ENCODE measurements at regions not wholly inside any gene's neighbourhood (a gene's known extent, or its start where the extent isn't known, plus 50 kb on each side); places are given as distances from the start of the nearest gene placed in this dataset.

GRCh38 chr6:149250951-149251350 lies 66.6 kb upstream of the TAB2 start:
- DNase-seq (ENCODE audit: low read depth), result no peak
- no peak overlapping the region for H3K4me3 ChIP-seq (ENCODE audit: low read length)
- TF ChIP-seq, protein P1, sequence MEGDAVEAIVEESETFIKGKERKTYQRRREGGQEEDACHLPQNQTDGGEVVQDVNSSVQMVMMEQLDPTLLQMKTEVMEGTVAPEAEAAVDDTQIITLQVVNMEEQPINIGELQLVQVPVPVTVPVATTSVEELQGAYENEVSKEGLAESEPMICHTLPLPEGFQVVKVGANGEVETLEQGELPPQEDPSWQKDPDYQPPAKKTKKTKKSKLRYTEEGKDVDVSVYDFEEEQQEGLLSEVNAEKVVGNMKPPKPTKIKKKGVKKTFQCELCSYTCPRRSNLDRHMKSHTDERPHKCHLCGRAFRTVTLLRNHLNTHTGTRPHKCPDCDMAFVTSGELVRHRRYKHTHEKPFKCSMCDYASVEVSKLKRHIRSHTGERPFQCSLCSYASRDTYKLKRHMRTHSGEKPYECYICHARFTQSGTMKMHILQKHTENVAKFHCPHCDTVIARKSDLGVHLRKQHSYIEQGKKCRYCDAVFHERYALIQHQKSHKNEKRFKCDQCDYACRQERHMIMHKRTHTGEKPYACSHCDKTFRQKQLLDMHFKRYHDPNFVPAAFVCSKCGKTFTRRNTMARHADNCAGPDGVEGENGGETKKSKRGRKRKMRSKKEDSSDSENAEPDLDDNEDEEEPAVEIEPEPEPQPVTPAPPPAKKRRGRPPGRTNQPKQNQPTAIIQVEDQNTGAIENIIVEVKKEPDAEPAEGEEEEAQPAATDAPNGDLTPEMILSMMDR (conservative IDR thresholded peaks at IDR 0.05; ENCODE audit: low read length), result no peak

DNA sequence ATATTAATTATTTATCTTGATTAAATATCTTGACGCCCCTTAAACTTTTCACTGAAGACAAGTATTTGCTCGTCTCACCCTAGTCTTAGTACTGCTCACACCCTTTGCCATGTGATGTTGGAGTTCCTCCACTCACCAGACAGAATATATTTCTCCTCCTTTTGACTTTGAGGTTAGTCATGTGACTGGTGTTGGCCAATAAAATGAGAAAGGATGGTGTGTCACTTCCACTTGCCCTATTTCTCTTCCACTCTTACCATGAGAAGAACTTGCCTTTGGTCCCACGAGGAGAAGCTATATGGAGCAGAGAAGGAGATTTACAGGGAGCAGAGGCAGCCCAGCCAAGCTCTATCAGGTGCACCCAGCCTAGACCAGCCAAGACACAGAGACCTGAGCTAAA lies 64.9 kb upstream of the TAB2 start:
- no peak for DNase-seq (ENCODE audit: low read depth)
- TF ChIP-seq, protein P1 (conservative IDR thresholded peaks at IDR 0.05; ENCODE audit: low read length), result no peak
- no peak overlapping the region for H3K4me3 ChIP-seq (ENCODE audit: low read length)

DNA sequence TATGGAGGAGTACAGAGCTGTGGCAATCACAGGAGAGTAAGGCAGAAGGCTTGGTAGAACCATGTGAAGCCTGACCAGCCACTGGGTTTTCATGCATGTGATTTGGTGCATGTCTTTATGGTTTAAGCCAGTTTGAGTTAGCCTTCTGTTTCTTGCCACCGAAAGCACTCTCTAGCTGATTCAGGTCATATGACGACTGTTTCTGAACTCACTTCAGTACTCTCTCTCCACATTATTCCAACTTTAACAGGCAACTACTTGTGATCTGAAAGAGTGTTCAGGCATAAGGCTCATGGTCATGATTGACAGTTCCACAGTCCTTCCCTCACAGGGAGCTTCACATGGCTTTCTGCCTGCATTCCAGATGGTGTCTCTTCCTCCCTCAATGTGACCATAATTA lies 63.3 kb upstream of the TAB2 start:
- no peak overlapping the region for H3K4me3 ChIP-seq (ENCODE audit: low read length)
- DNase-seq (ENCODE audit: low read depth), result no peak
- TF ChIP-seq, protein P1 (conservative IDR thresholded peaks at IDR 0.05; ENCODE audit: low read length), result no peak

DNA sequence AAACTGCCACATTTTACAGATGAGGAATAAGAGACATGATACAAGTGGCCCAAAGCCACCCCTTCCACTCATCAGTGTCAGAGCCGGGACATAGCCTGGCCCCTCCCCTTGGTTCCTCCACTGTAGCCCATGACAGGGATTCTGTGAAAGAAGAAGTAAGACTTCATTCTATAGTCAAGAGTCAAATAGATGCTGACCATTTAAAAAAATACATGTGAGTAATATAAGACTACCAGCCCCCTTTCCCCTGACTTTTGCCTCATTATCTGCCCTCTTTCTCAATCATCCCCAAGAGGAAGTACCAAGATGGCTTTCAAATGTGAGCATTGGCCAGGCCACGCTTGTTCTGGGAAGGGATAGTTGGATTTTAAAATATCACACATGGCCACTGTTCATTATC lies 57.8 kb upstream of the TAB2 start:
- no peak for DNase-seq (ENCODE audit: low read depth)

GRCh38 chr6:149260214-149260874 lies 57.2 kb upstream of the TAB2 start:
- H3K4me3 ChIP-seq (ENCODE audit: low read length), result no peak overlapping the region
- no peak for DNase-seq (ENCODE audit: low read depth)
- TF ChIP-seq, protein P1 (conservative IDR thresholded peaks at IDR 0.05; ENCODE audit: low read length), result no peak

More for the DNA sequence above, 57.8 kb upstream of the TAB2 start:
- TF ChIP-seq, protein P1 (conservative IDR thresholded peaks at IDR 0.05; ENCODE audit: low read length), result no peak
- H3K4me3 ChIP-seq (ENCODE audit: low read length), result no peak overlapping the region

DNA sequence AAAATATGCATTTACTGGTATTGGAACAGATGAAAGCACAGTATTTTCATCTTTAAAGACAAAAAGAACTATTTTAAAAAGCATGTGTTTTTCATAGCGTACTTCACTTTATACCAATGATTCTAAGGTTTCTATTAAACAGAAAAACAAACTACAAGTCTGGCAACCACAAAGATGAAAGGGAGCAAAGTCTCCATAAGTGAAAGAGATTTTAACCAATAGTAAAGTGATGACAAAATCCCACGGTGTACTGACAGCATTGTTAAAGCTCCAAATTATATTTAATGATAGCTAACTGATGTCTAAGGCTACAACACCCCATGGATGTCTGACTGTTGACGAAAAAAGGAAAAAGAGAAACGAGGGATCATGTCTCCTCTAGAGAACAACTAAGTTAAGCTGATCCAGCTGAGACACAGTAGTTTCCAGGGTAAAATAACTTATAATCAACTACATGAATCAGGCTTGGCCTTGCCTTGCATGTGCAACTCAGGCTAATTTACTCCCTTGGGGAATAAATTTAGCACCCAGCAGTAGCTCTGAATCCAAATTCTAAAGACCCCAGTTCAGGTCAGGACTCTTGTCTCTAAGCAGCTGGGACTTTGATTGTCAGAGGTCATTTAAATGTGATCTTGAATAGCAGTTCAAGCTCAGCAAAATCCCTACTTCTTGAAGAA lies 56.0 kb upstream of the TAB2 start:
- no peak for DNase-seq (ENCODE audit: low read depth)
- H3K4me3 ChIP-seq (ENCODE audit: low read length), result no peak overlapping the region

More for the DNA sequence above, 56.0 kb upstream of the TAB2 start:
- TF ChIP-seq, protein P1 (conservative IDR thresholded peaks at IDR 0.05; ENCODE audit: low read length), result no peak

Data from AG10803 (cell line).